MCF 10A (cell line): ENCODE measurements at regions not wholly inside any gene's neighbourhood (a gene's known extent, or its start where the extent isn't known, plus 50 kb on each side); places are given as distances from the start of the nearest gene placed in this dataset.

Experiments used
- BruUV-seq: library from RNA; stranded (reverse); fragments of 400-500 nt; replicated peaks from 2 replicates; lab custom pipeline; 2021; lab: Mats Ljungman, UMichigan
- CTCF ChIA-PET: fragments of 300-600 bp; sonication (Branson Sonifier 250); formaldehyde crosslinking; extraction: SDS; loops from one replicate; lab custom pipeline; 2021; ENCODE audit warnings: antibody characterized with exemption, inconsistent platforms; lab: Yijun Ruan, JAX
- POLR2A ChIA-PET: fragments of 300-600, 350-650 bp; sonication (Branson Sonifier 250); formaldehyde crosslinking; extraction: SDS; loops from one replicate; lab custom pipeline; 2020; ENCODE audit warnings: antibody characterized with exemption, inconsistent platforms; lab: Yijun Ruan, JAX
- DNase-seq: peaks from one replicate; pipeline ENCODE4 v3.0.0-alpha.2; 2018; ENCODE audit not compliant: unreplicated experiment
- H3K27ac Mint-ChIP-seq: one replicate; pipeline ENCODE4 v1.8.0; 2022; ENCODE audit warnings: mild to moderate bottlenecking, low read depth, mixed read lengths; ENCODE audit not compliant: unreplicated experiment
- H3K27me3 Mint-ChIP-seq: one replicate; pipeline ENCODE4 v1.8.0; 2022; ENCODE audit warnings: mixed read lengths; ENCODE audit not compliant: insufficient read depth, unreplicated experiment
- H3K36me3 Mint-ChIP-seq: one replicate; pipeline ENCODE4 v1.8.0; 2022; ENCODE audit warnings: mild to moderate bottlenecking, moderate library complexity, mixed read lengths; ENCODE audit not compliant: insufficient read depth, unreplicated experiment
- H3K4me1 Mint-ChIP-seq: one replicate; pipeline ENCODE4 v1.8.0; 2022; ENCODE audit warnings: mixed read lengths; ENCODE audit not compliant: insufficient read depth, unreplicated experiment
- H3K4me3 Mint-ChIP-seq: one replicate; pipeline ENCODE4 v1.8.0; 2022; ENCODE audit warnings: mild to moderate bottlenecking, moderate library complexity, mixed read lengths; ENCODE audit not compliant: unreplicated experiment
- H3K9me3 Mint-ChIP-seq: one replicate; pipeline ENCODE4 v1.8.0; 2022; ENCODE audit warnings: mixed read lengths; ENCODE audit not compliant: unreplicated experiment
- intact Hi-C: fragments of 100-400 bp; cut with micrococcal nuclease; formaldehyde crosslinking; loops from 2 replicates; pipeline ENCODE4 v1.14.1; 2022
- TF ChIP-seq, protein P1 (sequence below): fragments of 200-600 bp; IDR thresholded peaks from one replicate; pipeline ENCODE4 v1.8.0; 2022; ENCODE audit warnings: antibody characterized with exemption, mild to moderate bottlenecking; ENCODE audit not compliant: unreplicated experiment

DNA sequence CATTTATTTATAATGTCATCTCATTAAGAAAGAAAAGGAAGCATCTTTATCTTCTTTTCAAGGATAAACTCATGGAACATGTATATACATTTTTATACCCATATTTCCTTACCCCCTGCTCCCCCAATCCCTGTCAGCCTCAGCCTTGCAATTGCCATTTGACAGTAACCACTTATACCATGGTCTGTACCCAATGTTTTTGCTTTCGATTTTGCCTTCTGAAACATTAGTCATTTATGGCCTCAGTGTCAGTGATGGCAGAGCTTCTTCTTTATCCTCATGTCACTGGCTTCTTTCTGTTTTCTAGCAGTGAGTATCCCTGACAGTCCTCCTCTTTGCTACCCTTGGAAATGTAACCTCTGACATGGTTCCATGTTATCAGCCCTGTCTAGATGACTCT, 228.4 kb downstream of the SPRY1 start:
- Mint-ChIP-seq H3K9me3 (no peaks in the 10 kb centered on the region), H3K27me3 (peaks cover 8% of the 10 kb centered on the region), H3K27ac (no peak overlapping the region), H3K4me3 (no peak overlapping the region), H3K4me1 (no peaks in the 10 kb centered on the region), H3K36me3 (no peaks in the 10 kb centered on the region)
- ChIA-PET CTCF (no interaction called here), POLR2A (no interaction called here)
- intact Hi-C loops = no loop called here
- DNase-seq = no peak
- BruUV-seq = no TSS peak
- TF ChIP-seq, protein P1, sequence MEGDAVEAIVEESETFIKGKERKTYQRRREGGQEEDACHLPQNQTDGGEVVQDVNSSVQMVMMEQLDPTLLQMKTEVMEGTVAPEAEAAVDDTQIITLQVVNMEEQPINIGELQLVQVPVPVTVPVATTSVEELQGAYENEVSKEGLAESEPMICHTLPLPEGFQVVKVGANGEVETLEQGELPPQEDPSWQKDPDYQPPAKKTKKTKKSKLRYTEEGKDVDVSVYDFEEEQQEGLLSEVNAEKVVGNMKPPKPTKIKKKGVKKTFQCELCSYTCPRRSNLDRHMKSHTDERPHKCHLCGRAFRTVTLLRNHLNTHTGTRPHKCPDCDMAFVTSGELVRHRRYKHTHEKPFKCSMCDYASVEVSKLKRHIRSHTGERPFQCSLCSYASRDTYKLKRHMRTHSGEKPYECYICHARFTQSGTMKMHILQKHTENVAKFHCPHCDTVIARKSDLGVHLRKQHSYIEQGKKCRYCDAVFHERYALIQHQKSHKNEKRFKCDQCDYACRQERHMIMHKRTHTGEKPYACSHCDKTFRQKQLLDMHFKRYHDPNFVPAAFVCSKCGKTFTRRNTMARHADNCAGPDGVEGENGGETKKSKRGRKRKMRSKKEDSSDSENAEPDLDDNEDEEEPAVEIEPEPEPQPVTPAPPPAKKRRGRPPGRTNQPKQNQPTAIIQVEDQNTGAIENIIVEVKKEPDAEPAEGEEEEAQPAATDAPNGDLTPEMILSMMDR = no peak

DNA sequence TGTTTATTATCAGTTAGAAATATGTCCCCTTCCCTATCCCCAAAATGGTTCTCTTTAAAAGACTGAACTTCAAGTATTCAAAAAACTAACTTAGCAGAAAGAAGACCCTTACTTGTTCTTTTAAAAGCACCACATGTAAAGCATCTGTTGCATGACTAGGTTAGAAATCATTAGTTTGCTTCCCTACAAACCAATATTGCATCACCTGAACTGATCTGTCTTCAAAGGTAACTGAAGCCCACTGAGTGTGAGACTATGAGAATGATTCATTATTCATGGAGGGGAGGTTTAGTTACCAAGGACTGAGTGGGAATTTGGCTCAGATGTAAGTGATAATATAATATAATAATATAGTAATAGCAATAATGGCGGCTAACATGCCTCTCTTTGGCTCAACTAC, 231.7 kb downstream of the SPRY1 start:
- POLR2A ChIA-PET = no interaction called here
- H3K9me3 Mint-ChIP-seq = no peaks in the 10 kb centered on the region
- no peak overlapping the region for H3K27ac Mint-ChIP-seq
- no peak for DNase-seq
- no peaks in the 10 kb centered on the region for H3K27me3 Mint-ChIP-seq
- intact Hi-C loops = no loop called here
- TF ChIP-seq, protein P1 = no peak
- no TSS peak for BruUV-seq
- H3K4me1 Mint-ChIP-seq = no peaks in the 10 kb centered on the region
- H3K36me3 Mint-ChIP-seq = no peaks in the 10 kb centered on the region
- CTCF ChIA-PET = interaction anchor here (2.6 kb wide), 1 partner anchor 17 kb away, joined by 5 read pairs; no protein-coding TSS in a partner anchor
- no peak overlapping the region for H3K4me3 Mint-ChIP-seq

GRCh38 chr4:123631786-123632692, 235.4 kb downstream of the SPRY1 start:
- TF ChIP-seq, protein P1 = no peak
- Mint-ChIP-seq H3K4me1 (no peaks in the 10 kb centered on the region), H3K36me3 (no peaks in the 10 kb centered on the region), H3K27me3 (no peaks in the 10 kb centered on the region), H3K27ac (no peak overlapping the region), H3K9me3 (peaks cover 24% of the 10 kb centered on the region), H3K4me3 (no peak overlapping the region)
- BruUV-seq = no TSS peak
- CTCF ChIA-PET = interaction anchor here (0.6 kb wide), 1 partner anchor 226 kb away, joined by 3 read pairs; no protein-coding TSS in a partner anchor
- POLR2A ChIA-PET = interaction anchor here (0.7 kb wide), 1 partner anchor 34 kb away, joined by 3 read pairs; no protein-coding TSS in a partner anchor
- intact Hi-C loops = no loop called here
- no peak for DNase-seq

GRCh38 chr4:123632693-123633030, 236.1 kb downstream of the SPRY1 start:
- Mint-ChIP-seq H3K27ac (no peak overlapping the region), H3K27me3 (no peaks in the 10 kb centered on the region), H3K9me3 (peaks cover 28% of the 10 kb centered on the region), H3K36me3 (no peaks in the 10 kb centered on the region), H3K4me3 (no peak overlapping the region), H3K4me1 (no peaks in the 10 kb centered on the region)
- no peak for DNase-seq
- ChIA-PET CTCF (interaction anchor here (0.6 to 0.7 kb wide), 2 partner anchors 68 to 226 kb away, joined by 3 to 4 read pairs; no protein-coding TSS in a partner anchor), POLR2A (no interaction called here)
- TF ChIP-seq, protein P1 = no peak
- intact Hi-C loops = no loop called here
- no TSS peak for BruUV-seq
